Urothelium cell line (cell line): ENCODE measurements at regions not wholly inside any gene's neighbourhood (a gene's known extent, or its start where the extent isn't known, plus 50 kb on each side); places are given as distances from the start of the nearest gene placed in this dataset.

Experiments
- DNase-seq: peaks from one replicate; pipeline ENCODE4 v3.0.0; 2011; ENCODE audit warnings: low spot score, mixed read lengths
- FAIRE-seq: peaks from 2 replicates; lab custom pipeline; 2011; peaks lifted over from hg19 to GRCh38; lab: Jason Lieb, UNC

DNA sequence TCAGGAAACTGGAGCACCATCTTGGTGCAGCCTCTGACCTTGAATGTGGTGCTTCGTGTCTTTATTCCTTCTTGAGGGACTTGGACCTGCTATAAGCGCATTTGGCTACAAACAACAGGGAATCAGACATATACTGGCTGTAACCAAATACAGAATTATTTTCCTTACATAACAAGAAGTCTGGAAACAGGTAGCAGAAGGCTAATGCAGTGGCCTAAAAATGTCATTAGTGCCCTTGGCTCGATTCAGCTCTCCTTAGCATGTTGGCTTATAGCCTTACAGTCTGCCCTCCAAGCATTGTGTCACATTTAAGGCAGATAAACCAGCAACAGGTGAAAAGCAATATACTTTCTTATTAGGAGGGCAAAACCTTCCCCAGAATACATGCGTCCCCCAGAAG is 655.4 kb downstream of the XIRP2 start:
- FAIRE-seq (no peak), DNase-seq (no peak)

DNA sequence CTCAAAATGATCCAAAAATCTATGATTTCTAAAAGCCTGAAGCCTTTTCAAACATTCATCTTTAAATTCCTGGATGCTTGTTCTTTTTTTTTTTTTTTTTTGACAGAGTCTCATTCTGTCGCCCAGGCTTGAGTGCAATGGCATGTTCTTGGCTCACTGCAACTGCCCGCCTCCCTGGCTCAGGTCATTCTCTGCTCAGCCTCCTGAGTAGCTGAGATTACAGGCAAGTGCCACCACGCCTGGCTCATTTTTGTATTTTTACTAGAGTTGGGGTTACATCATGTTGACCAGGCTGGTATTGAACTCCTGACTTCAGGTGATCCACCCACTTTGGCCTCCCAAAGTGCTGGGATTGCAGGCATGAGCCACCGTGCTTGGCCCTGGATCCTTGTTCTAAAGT is 649.5 kb downstream of the XIRP2 start:
- DNase-seq (no peak), FAIRE-seq (no peak)

DNA sequence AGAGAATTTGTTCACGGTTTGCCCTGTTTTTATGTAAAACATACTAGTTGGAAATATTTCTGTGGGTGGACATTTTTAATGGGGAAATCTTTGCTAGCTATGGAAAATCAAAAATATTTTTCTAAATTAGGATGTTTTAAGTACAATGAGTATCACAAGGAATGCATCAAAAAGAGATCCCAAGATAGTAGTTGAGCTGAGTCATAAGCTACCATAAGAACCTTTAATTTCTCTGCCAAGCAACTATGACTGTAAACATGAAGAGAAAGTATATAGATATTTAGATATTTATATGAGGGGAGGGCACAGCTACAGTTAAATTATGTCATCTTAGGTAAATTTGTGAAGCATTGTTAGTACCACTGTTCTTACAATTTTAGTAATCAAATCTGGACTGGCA is 646.2 kb downstream of the XIRP2 start:
- no peak for DNase-seq
- no peak for FAIRE-seq

DNA sequence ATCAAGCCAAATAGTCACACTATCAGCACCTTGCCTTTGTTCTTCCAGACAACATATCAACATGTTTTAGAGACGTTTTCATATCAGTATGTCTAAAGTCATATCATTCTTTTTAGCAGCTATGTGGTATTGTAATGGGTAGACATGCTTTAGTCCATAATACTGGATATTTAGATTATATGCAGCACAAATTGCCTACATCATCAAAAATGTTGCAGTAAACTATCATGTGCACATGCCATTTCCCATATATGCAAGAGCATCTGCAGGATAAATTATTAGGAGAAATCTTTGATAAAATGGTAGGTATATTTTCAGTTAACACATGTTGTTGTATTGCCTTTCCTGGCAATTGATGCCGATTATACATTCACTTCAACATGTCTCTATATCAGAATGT is 636.5 kb downstream of the XIRP2 start:
- no peak for FAIRE-seq
- no peak for DNase-seq

DNA sequence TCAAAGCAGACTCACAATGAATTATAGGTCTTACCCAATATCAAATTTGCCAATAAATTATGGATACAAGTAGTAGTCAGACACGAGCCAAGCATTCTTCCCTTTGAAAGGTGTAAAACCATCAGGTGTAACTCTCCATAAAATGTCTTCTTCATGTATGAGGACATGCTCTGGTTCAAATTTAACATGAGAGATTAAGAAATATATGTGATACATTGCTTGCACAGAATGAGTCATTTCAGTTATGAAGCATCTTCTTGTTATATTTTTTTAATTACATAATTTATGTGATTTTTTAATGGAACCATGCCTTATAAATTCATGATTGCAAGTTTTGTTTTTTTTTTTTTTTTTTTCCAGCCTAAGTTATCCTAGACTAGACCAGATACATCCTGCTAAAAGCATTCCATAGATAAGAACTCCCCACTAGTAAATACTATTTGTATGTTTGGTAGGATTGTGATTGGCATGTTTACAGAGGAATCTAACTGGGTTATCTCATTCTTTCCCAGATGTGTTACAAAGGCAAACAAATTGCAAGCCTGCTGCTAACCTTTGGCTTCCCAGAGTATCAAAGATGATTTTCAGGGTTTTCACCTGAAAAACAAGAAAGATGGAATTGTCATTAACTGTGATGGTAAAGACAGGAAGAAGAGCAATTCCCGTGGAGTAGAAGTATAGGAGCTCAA is 621.9 kb downstream of the XIRP2 start:
- no peak for FAIRE-seq
- no peak for DNase-seq

DNA sequence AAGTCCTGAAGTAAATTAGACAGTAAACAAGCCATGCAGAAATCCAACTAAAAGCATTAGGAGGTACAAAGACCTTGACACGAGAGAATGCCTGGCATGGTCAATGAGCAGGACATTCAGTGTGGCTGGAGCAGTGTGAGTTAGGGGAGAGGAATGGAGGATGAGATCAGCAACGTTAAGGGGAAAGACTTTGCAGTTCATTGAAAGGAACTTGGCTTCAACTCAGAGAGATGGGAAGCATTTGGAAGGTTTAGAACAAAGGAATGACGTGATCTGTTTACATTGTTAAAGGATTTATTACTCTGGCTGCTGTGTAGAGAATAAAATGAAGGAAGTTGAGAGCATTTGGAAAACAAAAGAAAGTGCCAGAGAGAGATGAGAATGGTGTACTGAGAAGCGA is 621.3 kb downstream of the XIRP2 start:
- FAIRE-seq (peak; percentile 68), DNase-seq (peak; percentile 69)

DNA sequence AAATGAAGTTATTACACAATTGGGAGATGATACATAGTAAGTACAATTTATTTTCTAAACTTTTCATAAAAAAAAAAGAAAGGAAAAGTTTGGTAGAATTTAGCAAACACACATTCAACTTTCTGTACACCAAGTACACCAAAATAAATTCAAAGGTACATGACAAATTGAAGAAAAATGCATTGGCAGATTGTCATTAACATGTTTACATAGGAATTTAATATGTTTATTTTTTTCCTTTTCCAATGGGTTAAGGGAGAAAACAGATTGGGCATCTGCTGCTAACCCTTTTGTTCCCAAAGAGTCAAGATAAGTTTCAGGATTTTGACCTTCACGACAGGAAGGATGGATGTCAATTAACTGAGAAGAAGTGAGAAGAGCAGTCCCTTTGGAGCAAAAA is 620.4 kb downstream of the XIRP2 start:
- DNase-seq: no peak
- FAIRE-seq: no peak

DNA sequence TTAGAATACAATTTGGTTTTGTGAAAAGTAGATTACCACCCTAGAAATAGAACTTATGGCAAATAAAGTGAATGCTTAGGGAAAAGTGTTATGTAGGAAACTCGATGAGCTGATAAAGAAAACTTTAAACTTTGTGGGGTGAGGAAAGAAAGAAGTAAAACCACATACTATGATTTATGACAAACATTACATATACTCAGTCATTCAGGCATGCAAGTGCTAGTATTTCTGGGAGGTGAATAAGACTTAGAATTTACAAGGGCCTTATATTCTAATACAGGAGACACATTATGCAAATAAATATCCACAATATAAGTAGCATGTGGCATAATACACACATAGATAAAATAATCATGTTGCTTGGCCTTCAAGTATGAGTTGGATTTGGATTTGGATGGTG is 618.1 kb downstream of the XIRP2 start:
- FAIRE-seq (no peak), DNase-seq (no peak)

DNA sequence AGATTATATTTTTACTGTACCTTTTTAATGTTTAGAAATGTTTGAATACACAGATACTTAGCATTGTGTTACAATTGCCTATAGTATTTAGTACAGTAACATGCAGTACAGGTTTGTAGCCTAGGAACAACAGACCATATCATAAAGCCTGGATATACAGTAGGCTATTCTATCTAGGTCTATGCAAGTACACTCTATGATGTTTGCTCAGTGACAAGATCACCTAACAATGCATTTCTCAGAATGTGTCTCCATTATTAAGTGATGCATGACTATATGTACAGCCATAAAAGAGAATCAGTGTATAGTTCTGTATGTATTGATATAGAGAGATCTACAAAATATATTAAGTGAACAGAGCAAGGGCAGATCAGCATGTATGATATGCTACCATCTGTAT is 616.4 kb downstream of the XIRP2 start:
- FAIRE-seq: no peak
- no peak for DNase-seq

DNA sequence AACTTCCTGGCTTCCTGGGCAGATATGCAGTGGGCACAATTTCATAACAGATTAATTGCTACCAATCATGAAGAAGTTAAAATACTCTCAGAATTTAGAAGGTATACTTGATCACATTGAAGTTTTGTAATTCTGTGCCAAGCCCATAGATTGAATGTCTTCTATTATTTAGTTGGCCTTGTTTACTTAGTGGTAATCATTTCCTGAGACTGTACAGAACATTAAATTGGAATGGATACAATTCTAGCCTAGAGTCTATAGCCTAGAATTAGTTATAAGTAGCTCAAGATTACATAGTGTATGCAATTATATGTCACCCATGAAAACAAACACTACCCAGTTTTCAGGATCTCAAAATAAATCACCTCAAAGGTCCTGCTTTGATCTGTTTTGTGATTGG is 615.8 kb downstream of the XIRP2 start:
- DNase-seq (no peak), FAIRE-seq (no peak)

DNA sequence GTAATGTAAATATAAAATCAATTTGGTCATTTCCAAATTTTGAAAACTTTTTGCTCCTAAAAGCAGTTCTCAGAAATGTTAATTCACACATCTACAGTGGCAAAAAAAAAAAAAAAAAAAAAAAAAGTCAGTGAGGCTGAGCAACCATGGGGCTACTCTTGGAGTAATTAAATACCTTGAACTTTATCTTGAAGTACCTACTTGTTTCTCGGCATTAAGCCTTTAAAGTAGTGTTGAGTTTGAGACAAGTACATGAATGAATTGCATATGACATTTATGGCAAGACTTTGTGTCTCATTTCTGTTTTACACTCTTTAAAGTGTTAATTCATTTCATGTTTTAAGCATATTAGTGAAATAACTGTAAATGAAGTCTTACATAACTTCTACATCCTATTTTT is 613.3 kb downstream of the XIRP2 start:
- FAIRE-seq (no peak), DNase-seq (no peak)

DNA sequence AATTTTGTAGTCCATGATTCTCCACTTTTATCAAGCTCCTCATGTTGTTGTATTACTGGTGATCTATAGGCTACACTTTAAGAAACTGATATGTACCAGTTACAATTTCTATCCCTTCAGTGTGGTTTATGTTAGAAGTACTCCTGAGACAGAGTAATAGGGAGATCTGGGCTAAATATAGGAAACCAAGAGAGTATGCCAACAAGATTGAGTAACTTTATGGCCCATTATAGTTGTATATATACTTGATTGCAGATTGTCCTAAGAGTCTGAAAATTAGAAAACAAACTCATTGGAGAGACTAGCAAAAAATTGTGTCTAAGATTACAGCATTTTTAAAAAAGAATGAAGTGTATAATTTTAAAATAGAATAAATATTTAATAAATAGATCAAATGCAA is 605.6 kb downstream of the XIRP2 start:
- FAIRE-seq (no peak), DNase-seq (no peak)

DNA sequence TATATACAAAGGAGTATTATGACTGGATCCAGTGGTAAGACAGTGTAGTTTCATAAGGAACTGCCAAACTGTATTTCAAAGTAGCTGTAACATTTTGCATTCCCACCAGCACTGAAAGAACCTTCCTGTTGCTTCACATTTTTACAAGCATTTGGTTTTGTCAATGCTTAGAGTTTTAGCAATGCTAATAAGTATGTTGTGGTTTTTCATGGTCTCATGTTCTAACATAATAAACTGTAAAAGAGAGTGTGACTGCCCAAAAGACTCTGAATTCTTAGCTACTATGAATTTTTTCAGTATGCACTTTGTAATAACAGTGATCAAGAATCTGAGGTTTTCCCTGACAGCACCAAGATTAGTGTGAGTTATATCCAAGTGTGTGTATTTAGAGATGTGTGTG is 604.2 kb downstream of the XIRP2 start:
- DNase-seq: no peak
- no peak for FAIRE-seq

DNA sequence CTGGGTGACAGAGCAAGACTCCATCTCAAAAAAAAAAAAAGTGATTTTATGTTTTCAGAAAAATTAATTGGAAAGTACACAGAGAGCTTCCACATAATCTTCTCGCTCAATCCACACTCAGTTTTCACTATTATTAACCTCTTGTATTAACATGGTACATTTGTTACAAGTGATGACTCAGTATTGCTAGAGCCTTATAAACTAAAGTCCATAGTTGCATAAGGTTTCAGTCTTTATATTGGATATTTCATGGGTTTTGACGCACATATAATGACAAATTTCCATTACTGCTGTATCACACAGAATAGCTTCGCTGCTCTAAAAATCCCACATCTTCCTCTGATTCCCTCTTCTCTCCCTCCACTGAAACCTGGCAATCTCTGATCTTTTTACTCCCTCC is 603.5 kb downstream of the XIRP2 start:
- FAIRE-seq (no peak), DNase-seq (no peak)

DNA sequence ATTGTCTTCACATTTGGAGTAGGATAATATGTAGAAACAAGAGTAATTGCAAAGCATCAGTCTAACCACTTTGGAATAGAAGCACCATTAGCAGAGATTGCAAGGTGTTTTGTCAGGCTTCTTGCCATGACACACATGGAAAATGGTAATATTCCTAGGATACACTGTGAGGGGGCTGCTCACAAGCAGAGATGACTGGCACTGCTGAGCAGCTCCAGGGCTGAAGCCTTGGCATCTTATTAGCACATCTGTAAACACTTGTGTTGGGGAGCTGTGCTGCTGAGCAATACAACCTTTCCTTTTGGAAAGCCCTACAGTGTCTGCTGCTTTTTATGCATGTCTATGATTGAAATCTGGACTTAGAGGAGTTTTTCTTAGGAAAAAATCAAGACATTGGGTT is 602.2 kb downstream of the XIRP2 start:
- FAIRE-seq (no peak), DNase-seq (no peak)

DNA sequence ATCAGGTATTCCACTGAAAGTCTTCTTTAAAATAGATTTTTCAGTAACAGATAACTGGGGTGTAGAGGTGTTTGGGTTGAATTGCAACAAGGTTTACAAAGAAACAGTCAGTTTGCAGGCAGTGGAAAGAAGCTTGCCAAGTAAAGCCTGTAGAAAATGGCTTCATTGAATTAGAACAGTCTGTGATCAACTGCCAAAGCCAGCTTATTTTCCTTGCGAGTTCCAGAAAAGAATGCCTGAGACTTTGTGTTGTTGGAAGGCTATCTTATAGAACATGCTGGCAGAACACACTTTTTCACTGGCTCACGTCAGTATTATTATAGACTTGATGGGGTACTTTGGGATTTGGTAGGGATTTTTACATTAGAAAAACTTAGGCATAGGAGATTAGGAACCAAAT is 601.0 kb downstream of the XIRP2 start:
- FAIRE-seq (no peak), DNase-seq (no peak)

DNA sequence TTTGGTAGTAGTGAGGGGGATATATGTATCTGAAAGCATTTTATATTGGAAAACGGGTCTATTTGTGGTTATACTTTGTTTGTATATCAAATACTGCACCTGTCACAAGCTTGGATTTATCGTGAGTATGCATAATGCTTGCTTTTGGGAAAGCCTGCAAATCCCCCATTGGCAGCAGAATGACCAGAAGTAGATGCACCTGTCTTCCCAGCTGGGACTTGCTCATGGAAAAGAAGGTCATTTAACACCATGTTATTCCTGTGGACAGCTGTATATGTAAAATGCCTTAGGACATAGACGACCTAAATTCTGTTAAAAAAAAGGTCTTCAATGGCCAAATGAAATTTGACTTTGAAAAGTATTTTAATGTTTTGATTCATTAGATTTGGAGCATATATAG is 599.4 kb downstream of the XIRP2 start:
- DNase-seq (no peak), FAIRE-seq (no peak)

DNA sequence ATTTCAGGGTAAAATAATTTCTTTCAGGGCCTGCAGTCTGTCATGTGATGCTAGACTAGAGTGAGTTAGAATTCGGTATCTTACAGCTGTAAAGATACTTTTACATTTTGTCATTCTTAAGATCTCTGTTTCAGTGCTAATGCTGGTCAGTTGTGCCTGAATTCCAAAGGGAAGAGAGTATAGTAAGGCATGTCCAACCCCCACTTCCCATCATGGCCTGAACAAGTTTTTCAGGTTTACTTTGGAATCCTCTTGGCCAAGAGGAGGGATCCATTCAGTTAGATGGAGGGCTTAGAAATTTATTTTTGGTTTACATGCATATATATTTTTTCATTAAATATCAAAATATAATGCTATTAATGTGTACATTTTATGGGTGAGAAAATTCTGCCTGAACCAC is 596.6 kb downstream of the XIRP2 start:
- DNase-seq (no peak), FAIRE-seq (no peak)

DNA sequence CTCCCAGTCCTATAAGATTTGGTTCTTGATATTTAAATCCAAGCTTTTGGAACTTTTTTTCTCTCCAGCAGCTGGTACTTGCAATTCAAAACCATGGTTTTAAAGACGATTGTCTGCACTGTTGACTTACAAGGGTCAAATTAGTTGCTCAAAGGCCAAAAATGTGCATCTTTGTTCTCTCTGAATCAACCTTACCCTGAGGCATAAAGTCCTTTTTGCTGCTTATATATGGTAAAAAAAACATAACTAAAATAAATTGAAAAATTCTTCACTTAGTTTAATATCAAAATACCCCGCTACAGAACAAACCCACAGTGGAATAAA is 592.7 kb downstream of the XIRP2 start:
- DNase-seq (no peak), FAIRE-seq (no peak)

DNA sequence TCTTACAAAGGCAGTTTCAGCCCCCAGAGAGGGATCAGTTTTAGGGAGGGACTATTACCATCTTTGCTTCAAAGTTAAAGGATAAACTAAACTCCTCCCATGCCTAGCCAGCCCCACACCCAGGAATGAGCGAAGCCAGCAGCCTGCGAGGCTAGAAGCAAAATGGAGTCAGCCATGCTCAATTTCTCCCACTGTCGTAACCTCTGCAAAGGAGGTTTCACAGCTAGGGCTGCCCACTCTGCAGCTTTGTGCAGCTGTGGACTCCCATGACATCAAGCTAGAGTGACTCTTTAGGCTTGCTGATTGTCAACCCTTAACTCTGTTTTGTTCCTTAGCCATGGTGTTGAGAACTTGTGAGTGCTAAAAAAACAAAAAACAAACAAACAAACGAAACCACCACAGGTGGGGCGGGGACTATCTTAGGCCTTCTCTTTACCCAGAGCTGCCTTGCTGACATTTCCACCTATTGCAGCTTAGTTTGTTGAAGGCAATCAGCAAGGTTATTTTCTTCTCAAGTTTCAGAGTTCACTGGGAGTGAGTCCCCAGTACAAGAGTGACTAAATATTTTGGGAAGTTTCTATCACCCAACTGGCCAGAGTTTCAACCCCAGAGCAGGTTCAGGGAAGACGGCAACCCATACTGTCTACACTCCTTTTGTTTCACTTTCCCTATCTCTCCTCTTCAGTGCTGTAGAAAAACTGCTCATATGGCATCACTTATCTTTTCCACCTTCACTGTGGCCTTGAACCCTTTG is 592.1 kb downstream of the XIRP2 start:
- DNase-seq (peak; percentile 2), FAIRE-seq (no peak)

DNA sequence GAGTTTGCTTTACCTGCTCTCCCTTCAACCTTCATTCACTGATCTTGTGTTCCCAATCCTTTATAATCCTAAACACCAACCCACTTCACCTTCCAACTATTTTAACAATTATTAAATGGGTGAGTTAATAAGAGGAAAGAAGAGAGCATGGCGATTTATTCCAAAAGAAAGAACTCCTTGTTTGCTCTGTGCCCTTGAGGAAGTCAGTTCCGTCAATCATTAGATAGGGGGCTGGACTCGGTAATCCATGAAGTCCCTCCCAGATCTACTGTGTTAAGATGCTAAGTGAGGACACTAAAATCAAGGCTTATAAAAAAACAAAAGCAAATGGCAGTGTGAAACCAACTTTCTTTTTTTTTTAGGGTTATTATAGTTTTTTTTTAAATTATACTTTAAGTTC is 589.9 kb downstream of the XIRP2 start:
- FAIRE-seq (no peak), DNase-seq (no peak)

DNA sequence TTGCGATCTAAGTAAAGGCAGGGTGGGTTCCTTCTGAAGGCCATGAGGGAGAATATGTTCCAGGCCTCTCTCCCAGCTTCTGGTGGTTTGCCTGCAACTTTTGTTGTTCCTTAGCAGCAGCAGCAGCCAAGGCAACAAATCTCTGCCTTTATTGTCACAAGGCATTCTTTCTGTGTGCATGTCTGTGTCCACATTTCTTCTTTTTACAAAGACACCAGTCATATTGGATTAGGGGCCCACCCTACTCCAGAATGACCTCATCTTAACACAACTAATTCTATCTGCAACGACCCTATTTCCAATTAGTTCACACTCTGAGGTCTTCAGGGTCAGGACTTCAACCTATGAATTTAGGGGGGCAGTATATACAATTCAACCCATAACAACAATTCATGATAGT is 587.5 kb downstream of the XIRP2 start:
- DNase-seq: no peak
- FAIRE-seq: no peak

DNA sequence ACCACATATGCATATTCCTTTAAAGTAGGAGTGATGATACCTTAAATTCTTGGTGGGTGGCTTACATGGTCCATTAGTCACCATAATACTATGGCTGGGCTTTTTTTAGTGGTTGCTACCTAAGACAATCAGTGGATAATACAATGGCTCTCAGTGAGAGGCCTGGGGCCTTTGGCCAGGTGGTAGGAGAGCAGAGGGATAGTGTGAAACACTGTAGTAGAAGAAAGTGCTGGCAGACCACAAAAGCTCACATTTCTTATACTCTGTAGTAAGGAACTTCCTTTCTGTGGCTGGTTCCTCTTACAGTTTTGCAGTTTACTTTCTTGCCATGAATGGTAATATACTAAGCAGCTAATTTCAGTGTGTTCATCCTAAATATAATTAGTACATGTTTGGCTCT is 583.5 kb downstream of the XIRP2 start:
- no peak for FAIRE-seq
- DNase-seq: peak; percentile 3
